ENCODE measurements at regions not wholly inside any gene's neighbourhood (a gene's known extent, or its start where the extent isn't known, plus 50 kb on each side); places are given as distances from the start of the nearest gene placed in this dataset.

DNA sequence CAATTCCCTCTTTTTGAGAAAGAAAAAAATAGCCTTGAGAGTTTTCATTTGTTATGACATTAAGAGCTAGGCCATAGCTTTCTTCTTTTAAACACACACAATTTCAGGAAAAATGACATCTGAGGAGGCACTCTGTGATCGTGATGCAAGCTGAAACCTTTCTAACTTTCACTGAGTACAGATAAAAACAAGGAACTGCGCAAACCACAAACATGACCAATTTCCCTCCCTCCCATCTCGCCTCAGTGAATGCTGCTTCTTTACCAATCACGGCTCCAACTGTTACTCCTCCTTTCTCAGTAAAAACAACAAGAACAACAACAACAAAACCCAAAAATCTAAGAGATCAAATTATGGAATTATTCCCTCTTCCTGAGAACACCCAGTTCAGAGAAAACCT, 626.8 kb downstream of the TLL1 start:
- FAIRE-seq, result no peak

GRCh38 chr4:166501941-166502382, 628.9 kb downstream of the TLL1 start:
- no peak for FAIRE-seq

DNA sequence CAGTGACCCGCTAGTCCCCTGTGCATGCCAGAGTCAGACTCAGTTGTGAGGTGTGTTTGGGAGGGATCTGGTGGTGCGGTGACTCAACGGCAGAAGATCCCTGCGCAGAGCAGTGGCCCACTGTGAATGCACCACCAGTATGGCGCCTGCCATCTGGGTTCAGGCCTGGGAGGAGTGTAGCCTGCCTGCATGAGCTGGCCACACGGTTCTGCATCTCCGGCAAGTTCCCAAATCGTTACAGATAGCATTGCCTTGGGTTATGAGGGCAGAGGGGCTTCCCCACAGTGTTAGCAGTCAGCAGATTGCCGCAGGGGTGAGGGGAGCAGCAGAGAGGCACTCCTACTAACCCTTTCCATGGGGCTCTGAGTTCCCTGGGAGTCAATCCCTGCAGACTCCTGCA, 629.6 kb downstream of the TLL1 start:
- FAIRE-seq, result no peak

DNA sequence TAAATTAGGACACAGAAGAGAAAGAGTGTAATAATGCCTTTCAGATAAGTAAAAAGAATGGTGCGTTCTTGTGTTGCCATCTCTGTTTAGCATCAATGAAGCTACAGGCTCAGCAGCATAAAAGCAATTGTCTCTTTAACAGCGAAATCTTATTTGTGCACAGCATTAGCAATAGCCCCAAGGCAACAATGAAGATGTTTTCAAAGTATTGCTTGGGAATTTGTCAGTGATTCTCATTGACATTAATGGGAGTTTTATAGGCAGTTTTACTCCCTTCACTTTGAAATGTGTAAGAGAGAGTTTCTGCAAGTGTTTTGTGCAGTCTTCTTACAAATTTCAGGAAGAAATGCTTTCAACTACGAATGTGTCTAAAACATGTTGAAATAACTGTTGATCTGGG, 633.0 kb downstream of the TLL1 start:
- no peak for FAIRE-seq

DNA sequence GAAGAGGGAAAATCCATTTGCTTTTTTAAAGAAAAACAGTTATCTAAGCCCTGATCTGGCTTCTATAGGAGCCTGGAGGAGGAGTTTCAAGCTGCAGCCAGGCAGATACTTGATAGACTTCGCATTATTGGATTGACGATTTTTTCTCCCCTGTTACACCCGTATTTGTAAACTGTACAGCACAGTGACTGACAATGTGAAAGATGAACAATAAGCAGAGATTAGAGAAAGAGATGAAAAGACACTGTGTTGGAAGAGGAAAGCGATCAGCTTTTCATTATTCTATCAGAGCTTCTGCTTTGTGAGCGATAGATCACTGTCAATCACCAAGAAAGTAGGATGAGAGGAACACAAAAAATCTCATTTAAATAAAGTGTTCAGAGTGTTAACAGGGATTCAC, 639.2 kb downstream of the TLL1 start:
- FAIRE-seq, result no peak

DNA sequence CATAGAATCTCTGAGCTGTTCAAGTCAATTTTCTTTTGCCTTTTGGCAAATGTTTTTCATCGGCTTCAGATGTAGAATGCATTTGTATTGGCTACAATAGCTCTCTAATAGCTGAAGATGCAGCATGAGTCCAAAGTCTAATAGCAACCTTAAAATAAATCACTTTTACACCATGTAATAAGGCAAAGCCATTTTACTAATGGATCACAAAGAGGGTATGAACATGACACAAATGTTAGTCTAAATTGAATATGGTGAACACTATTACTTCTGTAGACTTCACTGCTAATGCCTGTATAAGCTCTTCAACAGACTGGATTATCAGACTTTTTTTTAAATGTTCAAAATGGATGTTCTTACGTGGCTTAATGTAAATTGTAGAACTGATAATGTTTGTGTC, 645.3 kb downstream of the TLL1 start:
- FAIRE-seq, result no peak

DNA sequence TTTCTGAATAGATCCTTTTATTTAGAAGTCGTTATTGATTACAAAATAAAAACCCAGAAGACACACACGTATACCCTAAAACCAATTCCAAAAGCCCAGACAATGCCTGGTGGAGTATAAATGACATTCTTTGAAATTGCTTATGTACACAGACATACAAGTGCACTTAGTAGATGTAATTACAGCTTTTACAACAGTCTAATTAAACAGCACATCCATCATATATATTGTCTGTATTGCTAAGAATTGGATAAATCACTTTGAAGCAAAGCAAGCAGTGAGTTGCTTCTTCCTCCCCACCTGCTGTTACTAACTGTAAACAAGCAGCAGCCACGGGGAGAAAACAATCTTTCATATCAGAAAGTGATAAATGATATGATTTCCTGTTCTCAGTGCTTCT, 645.7 kb downstream of the TLL1 start:
- no peak for FAIRE-seq

DNA sequence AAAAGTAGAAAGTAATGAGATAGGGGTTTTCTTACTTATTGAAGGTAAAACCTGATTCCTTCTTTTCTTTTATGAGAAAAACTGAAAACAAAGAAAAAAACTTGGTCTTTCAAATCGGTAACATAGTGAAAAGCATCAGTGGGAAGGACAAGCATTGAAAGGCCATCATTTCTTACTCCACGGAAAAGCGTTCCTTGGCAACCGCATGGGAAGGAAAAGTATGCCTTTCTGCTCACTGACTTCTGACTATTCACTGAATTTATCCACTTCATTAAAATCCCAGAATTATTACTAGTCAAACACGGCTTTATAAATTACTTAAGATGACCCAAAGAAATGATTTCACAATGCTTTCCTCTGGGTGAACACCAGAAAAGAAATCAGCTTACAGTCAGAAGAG, 646.7 kb downstream of the TLL1 start:
- FAIRE-seq, result no peak

- FAIRE-seq, result no peak
These were observed 654.5 kb downstream of the TLL1 start for GRCh38 chr4:166527500-166527899.

GRCh38 chr4:166531703-166532102, 658.7 kb downstream of the TLL1 start:
- FAIRE-seq, result no peak

DNA sequence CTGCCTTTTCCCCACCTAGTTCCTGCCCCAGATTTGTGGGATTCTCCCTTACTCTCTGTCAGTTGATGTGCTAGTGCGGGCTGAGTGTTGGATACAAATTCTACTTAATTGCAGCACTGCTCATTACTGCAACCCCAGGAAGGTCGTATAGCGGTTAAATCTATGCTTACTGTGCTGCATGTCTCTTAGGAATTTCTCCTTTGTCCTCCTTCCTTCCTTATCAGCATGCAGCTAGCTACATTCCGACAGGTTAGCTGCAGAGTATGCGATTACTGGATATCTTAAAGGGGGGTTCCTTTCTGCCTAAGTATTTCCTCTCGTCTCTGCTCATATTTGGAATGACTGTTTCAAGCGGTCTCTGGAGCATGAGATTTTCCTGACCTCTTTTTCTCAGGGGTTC, 662.8 kb downstream of the TLL1 start:
- no peak for FAIRE-seq

- FAIRE-seq, result no peak
These were observed 665.5 kb downstream of the TLL1 start for GRCh38 chr4:166538491-166539005.

GRCh38 chr4:166546009-166546408, 673.0 kb downstream of the TLL1 start:
- FAIRE-seq, result no peak

DNA sequence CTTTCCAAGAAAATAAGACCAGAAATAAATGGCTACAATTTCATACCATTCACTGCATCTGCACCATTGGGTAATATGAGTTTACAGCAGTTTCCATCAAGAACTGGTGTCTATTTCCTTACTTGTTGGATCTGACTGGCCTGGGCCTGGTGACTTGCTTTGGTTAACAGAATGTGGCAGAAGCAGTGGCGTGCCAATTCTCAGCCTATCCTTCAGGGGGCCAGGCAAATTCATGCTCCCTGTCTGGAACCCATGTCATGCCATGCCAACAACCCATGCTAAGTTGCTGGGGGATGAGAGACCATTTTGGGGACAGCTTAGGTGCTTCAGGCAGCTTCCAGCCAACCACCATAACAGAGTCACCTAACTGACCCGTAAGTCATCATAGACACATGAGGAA, 656.7 kb downstream of the SPOCK3 start:
- FAIRE-seq, result no peak

DNA sequence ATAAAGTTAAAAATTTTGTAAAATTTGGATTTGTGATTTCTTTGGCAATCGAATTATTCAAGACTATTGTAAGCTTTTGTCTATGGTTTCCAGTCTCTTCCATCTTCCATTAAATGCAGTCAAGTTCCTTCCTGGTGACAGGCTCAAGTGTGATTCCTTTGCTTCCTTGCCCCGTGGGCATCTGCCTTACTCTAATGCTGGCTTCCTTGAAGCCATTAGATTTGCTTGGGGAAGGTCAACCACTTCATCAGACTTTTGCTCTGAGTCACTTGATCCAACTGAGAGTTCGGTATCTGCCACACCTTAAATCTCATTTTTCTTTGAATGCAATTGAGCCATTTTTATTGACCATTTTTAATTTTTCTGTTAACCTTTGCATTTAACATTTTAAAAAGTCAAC, 648.8 kb downstream of the SPOCK3 start:
- FAIRE-seq, result no peak

DNA sequence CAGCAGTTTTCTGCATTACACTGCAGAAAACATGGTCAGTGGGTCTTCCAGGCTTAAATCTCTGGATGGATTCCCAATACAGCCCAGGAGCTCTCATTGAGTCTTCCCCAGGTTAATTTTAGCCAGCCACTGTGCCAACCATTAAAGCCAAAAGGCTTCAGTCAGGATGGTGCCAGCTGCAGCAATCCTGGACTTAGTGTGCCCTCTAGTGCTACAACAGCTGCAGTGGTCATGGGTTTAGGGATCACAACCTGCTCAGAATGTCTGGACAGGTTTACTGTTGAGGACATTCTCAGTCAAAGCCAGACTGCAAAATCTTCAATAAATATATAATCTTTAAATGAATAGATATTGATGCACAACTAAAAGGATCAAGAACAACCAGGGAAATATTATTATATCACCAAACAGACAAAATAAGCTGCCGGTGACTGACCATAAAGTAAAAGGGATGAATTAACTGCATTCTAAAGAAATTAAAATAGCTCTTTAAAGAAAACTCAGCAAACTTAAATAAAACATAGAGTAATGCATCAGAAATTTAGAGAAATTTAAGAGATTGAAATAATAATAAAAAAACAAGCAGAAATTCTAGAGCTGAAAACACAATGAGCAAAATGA, 639.9 kb downstream of the SPOCK3 start:
- FAIRE-seq, result no peak

- no peak for FAIRE-seq
These were observed 634.0 kb downstream of the SPOCK3 start for GRCh38 chr4:166600264-166600663.

- FAIRE-seq, result no peak
These were observed 632.2 kb downstream of the SPOCK3 start for GRCh38 chr4:166602068-166602467.

- no peak for FAIRE-seq
These were observed 611.8 kb downstream of the SPOCK3 start for GRCh38 chr4:166622425-166622977.

DNA sequence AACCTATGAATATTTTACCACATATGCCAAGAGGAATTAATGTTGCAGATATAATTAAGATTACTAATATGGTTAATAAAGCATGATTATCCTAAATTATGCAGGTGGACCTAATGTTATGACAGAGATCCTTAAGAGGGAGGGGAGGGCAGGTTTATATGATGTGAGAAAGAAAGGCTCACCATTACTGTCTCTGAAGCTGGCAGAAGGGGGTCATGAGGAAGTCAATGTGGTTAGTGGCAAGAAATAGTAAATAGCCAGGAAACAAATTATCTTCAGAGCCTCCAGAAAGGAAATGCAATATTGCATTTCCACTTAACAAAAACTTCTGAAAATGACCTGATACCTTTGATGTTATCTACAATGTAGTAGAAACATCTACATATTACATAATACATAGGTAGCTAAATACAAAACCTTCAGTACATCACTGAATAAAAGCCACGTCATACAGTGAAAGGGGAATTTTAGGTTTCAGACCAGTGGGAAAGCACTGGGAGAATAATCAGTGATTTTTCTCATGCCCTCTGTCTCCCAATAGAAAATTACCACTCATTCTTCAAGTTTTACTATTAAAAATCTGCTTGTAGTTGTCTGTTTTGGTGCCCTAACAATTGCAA, 609.2 kb downstream of the SPOCK3 start:
- FAIRE-seq, result no peak

DNA sequence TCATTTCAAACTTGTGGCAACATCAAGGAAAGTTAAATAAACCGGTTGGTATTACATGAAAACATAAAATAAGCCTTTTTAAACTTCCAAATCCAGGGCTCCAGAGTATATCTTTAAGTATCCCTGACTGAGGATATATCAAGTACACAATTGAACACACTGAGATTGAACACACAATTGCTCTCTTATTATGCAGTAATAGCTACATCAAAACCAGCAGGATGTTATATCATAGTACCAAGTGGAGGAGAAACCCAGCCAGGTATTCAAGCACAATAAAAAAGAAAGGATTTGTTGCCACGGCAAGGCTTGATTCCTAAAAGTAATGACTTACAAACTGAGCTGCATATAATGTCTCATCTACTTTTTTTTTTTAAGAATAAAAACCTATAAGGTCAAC, 605.8 kb downstream of the SPOCK3 start:
- FAIRE-seq, result no peak

DNA sequence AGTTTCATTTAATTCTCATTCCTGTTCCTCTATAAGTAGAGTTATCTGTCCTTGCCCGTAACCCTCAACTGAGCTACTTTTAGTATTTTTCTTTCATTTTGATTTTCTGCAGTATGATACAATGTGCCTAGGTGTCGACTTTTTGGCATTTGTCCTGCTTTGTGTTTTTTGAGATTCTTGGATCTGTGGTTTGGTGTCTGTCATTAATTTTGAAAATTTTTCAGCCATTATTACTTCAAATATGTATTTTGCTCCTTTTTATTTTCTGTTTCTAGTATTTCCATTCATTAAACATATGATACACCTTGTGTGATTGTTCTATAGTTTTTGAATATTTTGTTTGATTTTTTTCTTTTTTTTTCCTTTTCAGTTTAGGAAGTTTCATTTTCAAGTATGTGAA, 598.9 kb downstream of the SPOCK3 start:
- no peak for FAIRE-seq

DNA sequence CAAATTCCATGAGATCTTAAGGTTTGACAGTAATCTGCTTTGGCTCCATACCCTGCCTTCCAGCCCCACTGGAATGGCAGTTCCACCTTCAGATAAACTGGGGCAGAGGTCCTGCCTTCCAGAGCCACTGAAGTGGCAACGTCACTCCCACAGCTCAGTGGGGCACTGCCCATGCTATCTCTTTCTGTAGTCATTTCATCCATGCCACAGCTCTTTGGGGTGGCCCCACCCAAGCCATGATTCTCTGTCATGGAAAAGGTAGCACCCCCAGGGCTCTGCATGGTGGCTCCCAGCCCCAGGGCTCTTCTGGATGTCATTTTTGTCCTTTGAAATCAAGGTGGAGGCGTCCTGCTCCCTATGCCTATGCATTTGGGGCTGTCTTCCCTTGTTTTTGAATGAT, 596.5 kb downstream of the SPOCK3 start:
- FAIRE-seq, result no peak

DNA sequence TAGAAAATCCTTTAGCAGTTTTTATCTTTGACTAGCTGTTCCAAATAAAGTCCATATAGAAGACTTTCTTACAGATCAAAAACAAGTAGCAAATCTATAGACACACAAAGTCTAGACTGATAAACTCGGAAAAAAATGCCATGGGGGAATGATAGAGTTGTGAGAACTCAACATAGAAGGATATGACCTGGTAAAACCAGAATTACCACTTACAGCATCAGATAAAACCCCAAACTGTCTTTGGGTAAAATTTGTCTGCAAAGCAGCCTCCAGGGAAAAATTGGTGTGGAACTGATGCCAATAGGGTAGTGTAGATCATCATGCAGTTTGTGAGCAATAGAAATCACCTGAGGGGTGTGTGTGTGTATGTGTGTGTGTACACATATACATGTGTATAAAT, 579.1 kb downstream of the SPOCK3 start:
- FAIRE-seq, result no peak

DNA sequence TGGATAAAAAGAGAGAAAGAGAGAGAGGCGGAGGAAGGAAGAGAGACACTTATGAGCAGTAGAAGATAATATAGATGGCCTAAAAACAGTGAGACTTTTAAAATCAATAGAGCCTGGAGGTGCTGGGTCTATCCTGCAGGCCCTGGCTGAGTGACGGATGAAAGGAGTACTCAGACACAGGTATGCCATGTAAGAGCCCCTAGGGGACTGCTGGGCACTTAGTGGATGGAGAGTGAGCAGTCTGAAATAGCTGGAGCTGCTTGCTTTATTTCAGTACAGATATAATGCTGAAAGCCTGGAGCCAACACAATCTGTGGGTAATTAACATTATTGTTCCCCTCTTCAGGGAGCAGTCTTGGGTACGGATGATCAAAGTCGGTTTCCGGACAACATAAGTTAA, 578.6 kb downstream of the SPOCK3 start:
- FAIRE-seq, result no peak
